SKM-1 treated with dmso at 0.1 percent for 144 hours (cell line): ENCODE measurements at regions not wholly inside any gene's neighbourhood (a gene's known extent, or its start where the extent isn't known, plus 50 kb on each side); places are given as distances from the start of the nearest gene placed in this dataset.

Experiments used
- DNase-seq: peaks from one replicate; lab custom pipeline; 2025; ENCODE audit not compliant: unreplicated experiment; lab: John Stamatoyannopoulos, UW

GRCh38 chr1:5661196-5662085 is 330.8 kb downstream of the NPHP4 start:
- no peak for DNase-seq

DNA sequence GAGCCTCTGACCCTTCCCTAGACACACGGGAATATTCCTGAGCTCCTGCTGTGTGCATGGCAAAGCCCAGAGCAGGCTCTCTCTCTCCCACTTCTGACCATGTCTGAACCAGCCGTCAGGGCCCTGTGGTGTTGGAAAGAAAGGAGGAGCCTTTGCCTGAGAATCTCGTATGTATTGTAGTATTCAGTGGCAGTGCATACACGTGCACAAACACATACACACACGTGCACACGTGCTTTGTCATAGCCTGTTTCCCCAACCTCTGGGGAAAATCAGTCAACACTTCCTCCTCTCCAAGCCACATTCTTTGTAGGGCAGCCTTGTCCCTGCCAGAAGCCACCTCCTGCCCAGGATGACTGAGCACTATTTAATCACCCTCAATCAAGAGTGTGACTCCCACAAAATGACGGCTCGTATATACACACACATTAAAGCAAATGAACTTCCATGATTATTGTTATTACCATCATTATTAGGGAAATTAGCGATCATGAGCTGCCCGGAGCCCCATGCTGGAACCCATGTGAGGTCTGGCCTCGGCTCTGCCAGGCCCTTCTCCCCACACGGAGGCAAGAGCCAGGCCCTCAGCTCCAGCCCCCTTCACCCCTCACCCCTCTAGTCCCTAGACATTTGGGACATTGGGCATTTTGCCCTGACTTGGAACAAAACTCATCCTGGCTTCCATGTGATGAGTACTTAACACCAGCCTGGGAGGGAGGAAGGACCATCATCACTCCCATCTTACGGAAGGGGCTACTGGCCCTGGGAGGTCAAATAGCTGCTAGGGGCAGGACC is 331.9 kb downstream of the NPHP4 start:
- DNase-seq = no peak

- no peak for DNase-seq
Measured at GRCh38 chr1:5659606-5660005, 332.6 kb downstream of the NPHP4 start.

GRCh38 chr1:5658340-5659316 is 333.6 kb downstream of the NPHP4 start:
- no peak for DNase-seq

DNA sequence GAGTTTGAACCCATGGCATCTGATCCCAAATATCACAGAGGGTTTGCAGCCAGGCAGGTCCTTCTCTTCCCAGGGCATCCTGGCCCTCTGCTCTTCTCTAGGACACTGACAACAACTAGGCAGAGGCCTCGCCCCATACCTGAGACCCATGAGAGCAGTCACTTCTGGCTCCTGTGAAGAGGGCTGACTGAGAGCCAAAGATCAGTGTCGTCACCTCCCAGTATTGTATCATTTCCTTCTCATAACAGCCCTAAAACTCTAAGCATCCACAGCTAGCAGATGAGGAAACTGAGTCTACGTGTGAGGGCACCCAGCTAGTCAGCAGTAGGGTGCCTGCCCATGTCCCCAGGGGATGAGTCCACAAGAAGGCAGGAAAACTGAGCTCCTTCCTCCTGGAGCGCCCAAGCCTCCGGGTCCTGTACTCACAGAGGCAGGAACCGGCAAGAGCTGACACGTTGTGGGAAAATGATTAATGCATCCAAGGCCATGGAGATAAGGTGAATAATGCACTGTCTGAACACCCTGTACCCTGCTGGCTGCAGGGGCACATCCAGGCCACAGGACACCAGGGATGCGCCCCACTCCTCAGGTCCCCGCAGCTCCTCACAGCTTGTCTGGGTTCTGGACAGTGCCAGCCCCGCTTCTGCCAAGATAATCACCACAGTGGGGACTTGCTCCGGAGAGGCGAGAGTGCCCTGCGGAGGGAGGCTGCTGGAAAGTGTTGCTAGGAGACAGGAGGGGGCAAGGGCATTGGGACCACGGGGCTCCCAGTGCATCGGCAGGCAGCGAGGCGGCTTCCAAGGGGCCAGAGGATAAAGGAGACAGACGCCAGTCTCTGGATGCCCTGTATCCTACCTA is 340.0 kb downstream of the NPHP4 start:
- no peak for DNase-seq

DNA sequence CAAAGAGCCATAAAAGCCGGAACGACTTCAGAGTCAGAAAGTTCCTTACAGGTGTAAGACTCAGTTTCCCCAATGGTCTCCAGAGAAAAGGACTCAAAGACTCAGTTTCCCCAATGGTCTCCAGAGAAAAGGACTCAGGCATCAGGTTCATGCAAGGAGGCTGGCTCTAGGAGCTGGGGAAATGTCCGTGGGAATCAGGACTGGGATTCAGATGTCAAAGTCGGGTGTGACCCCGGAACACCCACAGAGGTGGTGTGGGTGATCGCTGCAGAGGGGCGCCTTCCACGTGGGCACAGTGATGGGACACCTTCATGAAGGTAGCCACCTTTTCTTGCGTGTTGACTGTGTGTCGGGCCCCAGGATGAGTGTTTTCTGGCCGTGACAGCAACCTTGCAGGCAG is 340.8 kb downstream of the NPHP4 start:
- no peak for DNase-seq

DNA sequence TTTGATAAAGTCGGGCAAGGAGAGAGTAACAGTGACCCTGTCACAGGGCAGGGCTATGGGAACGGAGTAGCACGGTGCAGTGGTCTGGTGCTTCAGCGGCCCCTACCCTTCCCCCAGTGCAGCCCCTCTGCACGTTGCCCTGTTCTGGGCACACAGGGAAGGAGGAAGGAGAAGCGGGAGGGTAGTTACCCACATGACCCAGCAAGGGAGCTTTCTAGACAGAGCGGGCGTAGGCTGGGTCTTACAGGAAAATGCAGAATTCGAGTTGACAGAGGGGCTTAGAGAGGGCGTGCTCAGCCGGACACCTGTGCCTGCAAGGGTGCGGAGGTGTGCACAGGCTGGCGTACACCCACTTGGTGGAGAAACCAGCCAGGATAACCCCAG is 341.2 kb downstream of the NPHP4 start:
- no peak for DNase-seq

GRCh38 chr1:5650283-5651026 is 341.8 kb downstream of the NPHP4 start:
- DNase-seq = no peak

GRCh38 chr1:5649795-5650194 is 342.4 kb downstream of the NPHP4 start:
- DNase-seq = no peak

GRCh38 chr1:5649166-5649551 is 343.1 kb downstream of the NPHP4 start:
- DNase-seq = no peak

DNA sequence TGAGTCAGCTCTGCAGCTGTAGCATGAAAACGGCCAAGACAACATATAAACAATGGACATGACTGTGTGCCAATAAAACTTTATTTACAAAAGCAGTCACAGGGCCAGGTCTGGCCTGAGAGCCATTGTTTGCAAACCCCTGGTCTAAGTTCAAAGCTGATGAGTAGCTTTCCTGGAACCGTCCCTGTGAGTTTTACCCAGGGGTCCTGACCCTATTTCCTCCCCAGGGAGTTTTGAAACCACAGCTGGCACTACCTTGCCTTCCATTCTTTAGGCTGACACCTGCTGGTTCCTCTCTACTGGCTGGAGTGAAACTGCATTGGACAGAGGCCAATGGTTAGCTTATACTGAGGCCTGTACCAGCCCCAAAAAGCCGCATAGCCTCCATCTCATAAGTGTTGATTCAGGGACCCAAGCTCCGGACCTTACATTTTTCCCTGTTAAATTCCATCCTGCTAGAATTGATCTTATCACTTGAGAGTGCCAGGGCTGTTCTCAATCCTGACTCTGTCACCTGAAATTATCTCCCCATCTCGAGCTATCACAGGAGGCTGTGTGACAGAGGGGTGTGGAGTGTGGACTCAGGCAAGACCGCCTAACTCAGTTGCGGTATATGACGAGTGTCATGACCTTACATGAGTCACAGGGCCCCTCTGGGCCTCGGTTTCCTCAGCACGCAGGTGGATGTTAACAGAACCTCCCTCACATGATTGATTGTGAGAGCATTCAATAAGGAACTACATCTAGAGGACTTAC is 343.6 kb downstream of the NPHP4 start:
- no peak for DNase-seq

DNA sequence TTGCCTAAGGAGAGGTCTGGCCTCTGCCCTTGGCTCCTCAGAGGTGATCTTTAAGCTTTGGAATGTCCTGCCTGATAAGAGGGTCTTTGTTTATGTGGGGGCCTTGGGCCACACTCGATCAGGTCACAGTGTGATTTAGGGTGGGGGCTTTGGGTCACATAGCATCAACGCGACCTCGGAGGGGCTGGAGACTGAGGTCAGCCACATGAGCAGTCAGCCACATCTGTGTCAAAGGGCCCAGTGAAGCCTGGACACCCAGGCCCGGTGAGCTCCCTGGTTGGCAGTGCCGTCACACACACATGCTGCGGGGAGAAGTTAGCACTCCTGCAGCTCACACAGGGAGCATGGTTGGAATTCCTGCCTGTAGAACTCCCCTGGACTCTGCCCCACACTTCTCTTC is 345.0 kb downstream of the NPHP4 start:
- DNase-seq = no peak

GRCh38 chr1:5646486-5647149 is 345.6 kb downstream of the NPHP4 start:
- no peak for DNase-seq

GRCh38 chr1:5645929-5646328 is 346.3 kb downstream of the NPHP4 start:
- no peak for DNase-seq

GRCh38 chr1:5645135-5645399 is 347.2 kb downstream of the NPHP4 start:
- DNase-seq = no peak

DNA sequence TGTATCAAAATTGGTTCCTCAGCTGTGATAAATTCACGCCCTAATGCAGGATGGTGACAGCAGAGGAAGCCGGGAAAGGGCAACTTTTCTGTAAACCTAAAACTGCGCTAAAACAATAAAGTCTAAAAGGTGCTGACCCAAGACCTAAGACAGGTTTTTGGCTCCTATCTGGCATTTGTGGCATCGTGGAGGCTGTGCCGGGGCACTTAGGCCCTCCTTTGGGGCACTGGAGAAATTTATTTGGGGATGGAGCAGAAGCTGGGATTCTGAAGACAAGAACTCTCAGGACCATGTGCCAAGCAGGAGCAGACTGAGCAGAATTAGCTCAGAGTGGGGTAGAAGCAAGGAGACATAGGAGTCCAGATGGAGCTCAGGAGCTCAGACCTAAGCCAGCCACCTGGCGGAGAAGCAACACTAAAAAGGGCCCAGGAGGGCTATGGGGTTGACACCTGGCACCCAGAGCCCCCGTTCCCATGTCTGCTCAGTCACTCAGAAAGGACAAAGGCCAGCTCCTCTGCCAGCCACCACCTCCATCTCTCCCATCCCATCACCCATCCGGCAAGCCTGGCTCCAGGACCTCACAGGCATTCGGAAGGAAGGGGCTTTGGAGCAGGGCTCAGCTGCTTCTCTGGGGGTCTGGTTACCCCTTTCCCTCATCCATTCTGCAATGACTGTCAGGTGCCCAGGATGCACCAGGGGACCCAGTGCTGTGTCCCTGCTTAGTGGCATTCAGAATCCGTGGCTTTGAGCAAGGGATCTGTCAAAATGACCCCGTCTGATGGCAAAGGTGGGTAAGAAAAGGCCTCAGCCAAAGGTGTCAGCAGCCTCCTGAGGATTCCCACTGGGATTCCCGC is 347.7 kb downstream of the NPHP4 start:
- DNase-seq = no peak

GRCh38 chr1:5643360-5644107 is 348.7 kb downstream of the NPHP4 start:
- DNase-seq = no peak
